NB4 (cell line): ENCODE measurements at regions not wholly inside any gene's neighbourhood (a gene's known extent, or its start where the extent isn't known, plus 50 kb on each side); places are given as distances from the start of the nearest gene placed in this dataset.
"Not testable (repeated sequence)": the region's sequence is repeated elsewhere in the genome, so short reads cannot be mapped to it uniquely, and the experiment has no call there.

ENCODE experiments used
- DNase-seq: peaks from one replicate; pipeline ENCODE4 v3.0.0; 2010; ENCODE audit warnings: low read depth
- H3K4me3 ChIP-seq: one replicate; pipeline ENCODE4 v1.5.1; 2011; ENCODE audit warnings: mild to moderate bottlenecking, low read depth, low read length, moderate library complexity
- MYC ChIP-seq: IDR thresholded peaks from 2 replicates; pipeline ENCODE4 v1.6.1; 2011; ENCODE audit warnings: low read depth, low read length
- POLR2A ChIP-seq: IDR thresholded peaks from 2 replicates; pipeline ENCODE4 v1.6.1; 2011; ENCODE audit warnings: mild to moderate bottlenecking; ENCODE audit not compliant: insufficient read length; ENCODE audit errors: extremely low read depth
- TF ChIP-seq, protein P1 (sequence below): IDR thresholded peaks from one replicate; pipeline ENCODE4 v1.5.1; 2012; ENCODE audit warnings: low read depth, low read length
- TF ChIP-seq, protein P2 (sequence below): IDR thresholded peaks from 2 replicates; pipeline ENCODE4 v1.6.1; 2011; ENCODE audit warnings: low read depth, low read length

DNA sequence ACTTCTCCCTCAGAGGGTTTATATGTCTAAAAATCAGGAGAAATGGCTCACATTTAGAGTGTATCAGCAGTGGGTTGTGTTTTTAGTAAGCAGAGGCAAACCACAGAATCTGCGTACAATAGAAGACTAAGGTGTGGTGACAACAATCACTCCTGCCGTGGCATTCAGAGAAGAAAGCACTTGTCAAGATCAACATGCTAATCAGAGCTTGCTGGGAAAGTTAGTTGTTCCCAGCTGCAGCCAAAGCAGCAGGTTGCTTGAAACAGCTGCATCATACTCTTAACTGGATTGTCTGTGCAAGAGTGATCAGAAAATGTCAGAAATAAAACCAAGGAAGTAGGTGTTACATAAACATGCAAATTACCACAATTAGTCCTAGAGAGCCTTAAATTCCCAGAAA lies 616.4 kb downstream of the CDH8 start:
- TF ChIP-seq, protein P1, sequence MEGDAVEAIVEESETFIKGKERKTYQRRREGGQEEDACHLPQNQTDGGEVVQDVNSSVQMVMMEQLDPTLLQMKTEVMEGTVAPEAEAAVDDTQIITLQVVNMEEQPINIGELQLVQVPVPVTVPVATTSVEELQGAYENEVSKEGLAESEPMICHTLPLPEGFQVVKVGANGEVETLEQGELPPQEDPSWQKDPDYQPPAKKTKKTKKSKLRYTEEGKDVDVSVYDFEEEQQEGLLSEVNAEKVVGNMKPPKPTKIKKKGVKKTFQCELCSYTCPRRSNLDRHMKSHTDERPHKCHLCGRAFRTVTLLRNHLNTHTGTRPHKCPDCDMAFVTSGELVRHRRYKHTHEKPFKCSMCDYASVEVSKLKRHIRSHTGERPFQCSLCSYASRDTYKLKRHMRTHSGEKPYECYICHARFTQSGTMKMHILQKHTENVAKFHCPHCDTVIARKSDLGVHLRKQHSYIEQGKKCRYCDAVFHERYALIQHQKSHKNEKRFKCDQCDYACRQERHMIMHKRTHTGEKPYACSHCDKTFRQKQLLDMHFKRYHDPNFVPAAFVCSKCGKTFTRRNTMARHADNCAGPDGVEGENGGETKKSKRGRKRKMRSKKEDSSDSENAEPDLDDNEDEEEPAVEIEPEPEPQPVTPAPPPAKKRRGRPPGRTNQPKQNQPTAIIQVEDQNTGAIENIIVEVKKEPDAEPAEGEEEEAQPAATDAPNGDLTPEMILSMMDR, result no peak
- no peak for TF ChIP-seq MYC
- TF ChIP-seq, protein P2, sequence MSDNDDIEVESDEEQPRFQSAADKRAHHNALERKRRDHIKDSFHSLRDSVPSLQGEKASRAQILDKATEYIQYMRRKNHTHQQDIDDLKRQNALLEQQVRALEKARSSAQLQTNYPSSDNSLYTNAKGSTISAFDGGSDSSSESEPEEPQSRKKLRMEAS, result no peak
- DNase-seq, result no peak
- no peak overlapping the region for H3K4me3 ChIP-seq

GRCh38 chr16:61418802-61419201 lies 617.4 kb downstream of the CDH8 start:
- DNase-seq, H3K4me3 ChIP-seq: not testable (repeated sequence)

DNA sequence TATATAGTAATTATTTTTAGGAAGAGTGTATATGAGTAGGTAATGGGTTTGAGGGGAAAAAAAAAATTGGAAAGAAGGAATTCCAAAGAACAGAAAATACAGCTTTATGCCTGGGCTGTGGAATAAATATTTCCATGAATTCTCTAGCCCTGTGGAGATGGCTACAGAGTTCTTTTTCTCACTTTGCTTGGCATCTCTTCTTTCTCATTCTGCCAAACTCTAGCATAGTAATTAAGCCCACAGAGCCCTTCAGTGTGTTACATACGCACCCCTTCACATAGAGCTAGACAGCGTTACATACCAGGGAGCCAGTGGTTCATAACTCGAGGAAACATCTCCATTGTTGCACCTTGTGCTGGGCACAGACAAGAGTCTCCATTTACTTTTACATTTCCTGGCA lies 621.1 kb downstream of the CDH8 start:
- H3K4me3 ChIP-seq, result no peak overlapping the region
- no peak for DNase-seq
- TF ChIP-seq POLR2A (no peak), MYC (no peak)
- TF ChIP-seq, protein P2, result no peak
- TF ChIP-seq, protein P1, result no peak

DNA sequence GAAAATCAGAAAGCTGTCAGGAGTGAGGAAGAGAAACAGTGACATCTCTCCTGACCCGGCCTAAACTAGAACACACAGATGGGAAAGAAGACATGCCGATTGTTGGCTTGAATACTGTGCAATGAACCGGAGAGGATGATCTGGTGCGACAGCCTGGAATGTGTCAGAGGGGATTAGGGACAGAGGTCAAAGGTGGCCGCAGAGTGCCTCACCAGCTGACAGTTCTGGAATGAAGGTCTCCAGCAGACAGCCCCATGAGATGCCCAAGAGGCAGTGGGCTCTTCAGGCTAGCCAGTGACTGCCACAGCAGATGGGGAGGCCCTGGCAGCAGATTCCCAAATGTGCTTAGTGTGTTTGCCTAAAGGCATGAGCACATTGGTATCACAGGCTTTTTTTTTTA lies 623.2 kb downstream of the CDH8 start:
- TF ChIP-seq, protein P2, result no peak
- TF ChIP-seq MYC (no peak), POLR2A (no peak)
- TF ChIP-seq, protein P1, result no peak
- no peak overlapping the region for H3K4me3 ChIP-seq
- DNase-seq, result no peak

GRCh38 chr16:61412562-61412961 lies 623.7 kb downstream of the CDH8 start:
- H3K4me3 ChIP-seq, result no peak overlapping the region
- DNase-seq, result no peak
- TF ChIP-seq, protein P2, result no peak
- TF ChIP-seq MYC, result no peak
- TF ChIP-seq POLR2A, result no peak
- TF ChIP-seq, protein P1, result no peak

GRCh38 chr16:61409604-61410003 lies 626.6 kb downstream of the CDH8 start:
- H3K4me3 ChIP-seq, result no peak overlapping the region
- TF ChIP-seq MYC (no peak), POLR2A (no peak)
- TF ChIP-seq, protein P2, result no peak
- TF ChIP-seq, protein P1, result no peak
- DNase-seq, result no peak
